Fibroblast of mammary gland (primary cell): ENCODE measurements at regions not wholly inside any gene's neighbourhood (a gene's known extent, or its start where the extent isn't known, plus 50 kb on each side); places are given as distances from the start of the nearest gene placed in this dataset.
A peak's percentile ranks its signal among the peaks of the same experiment; 100 is the strongest.
"Not testable (repeated sequence)": the region's sequence is repeated elsewhere in the genome, so short reads cannot be mapped to it uniquely, and the experiment has no call there.

Experiments used
- DNase-seq: peaks from one replicate; pipeline ENCODE4 v3.0.0-alpha.2; 2010; ENCODE audit warnings: low read depth
- H3K4me3 ChIP-seq: 2 replicates; pipeline ENCODE4 v1.5.1; 2011; ENCODE audit warnings: low read depth, mild to moderate bottlenecking, low read length, moderate library complexity; ENCODE audit not compliant: control insufficient read depth
- CTCF ChIP-seq: conservative IDR thresholded peaks from 2 replicates; pipeline ENCODE4 v1.5.1; 2011; ENCODE audit warnings: low read depth, low read length, inconsistent platforms; ENCODE audit not compliant: control insufficient read depth, insufficient read depth

DNA sequence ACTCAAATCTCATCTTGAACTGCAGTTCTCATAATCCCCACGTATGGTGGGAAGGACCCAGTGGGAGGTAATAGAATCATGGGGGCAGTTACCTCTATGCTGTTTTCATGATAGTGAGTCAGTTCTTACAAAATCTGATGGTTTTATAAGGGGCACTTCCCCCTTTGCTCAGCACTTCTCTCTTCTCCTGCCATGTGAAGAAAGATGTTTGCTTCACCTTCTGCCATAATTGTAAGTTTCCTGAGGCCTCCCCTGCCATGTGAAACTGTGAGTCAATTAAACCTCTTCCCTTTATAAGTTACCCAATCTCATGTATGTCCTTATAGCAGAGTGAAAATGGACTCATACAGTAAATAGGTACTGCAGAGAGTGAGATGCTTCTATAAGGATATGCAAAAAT is 1050.6 kb upstream of the GRIA3 start:
- H3K4me3 ChIP-seq, result no peak overlapping the region
- no peak for TF ChIP-seq CTCF
- no peak for DNase-seq

GRCh38 chrX:122134291-122134690 is 1049.8 kb upstream of the GRIA3 start:
- TF ChIP-seq CTCF, result no peak
- no peak overlapping the region for H3K4me3 ChIP-seq
- peak; percentile 39 for DNase-seq

DNA sequence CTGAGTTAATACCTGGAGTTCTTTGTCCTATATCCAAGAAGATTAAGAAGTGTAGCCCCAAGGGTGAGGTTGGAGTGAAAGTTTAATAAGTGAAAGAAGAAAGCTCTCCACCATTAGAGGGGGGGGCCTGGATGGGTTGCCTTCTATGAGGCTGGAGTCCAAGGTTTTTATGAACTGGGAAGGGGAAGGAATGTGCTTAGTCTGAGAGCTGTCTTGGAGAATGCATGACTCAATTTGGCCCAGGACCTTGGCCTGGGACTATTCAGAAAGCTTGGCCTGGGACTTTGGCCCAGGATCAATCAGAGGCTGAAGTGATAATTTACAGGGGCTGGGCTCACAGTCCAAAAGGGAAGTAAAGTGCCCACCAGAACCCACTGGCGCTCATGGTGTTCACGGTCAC is 1049.0 kb upstream of the GRIA3 start:
- DNase-seq, result peak; percentile 8
- H3K4me3 ChIP-seq, result no peak overlapping the region
- no peak for TF ChIP-seq CTCF

GRCh38 chrX:122140219-122140618 is 1043.9 kb upstream of the GRIA3 start:
- DNase-seq, result not testable (repeated sequence)

DNA sequence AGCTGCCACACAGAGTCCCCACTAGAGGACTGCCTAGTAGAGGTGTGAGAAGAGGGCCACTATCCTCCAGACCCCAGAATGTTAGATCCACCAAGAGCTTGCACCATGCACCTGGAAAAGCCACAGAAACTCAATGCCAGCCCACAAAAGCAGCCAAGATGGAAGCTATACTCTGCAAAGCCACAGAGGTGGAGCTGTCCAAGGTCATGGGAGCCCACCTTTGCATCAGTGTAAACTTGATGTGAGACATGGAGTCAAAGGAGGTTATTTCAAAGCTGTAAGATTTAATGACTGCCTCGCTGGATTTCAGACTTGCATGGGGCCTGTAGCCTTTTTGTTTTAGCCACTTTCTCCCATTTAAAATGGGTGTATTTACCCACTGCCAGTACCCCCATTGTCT is 1030.1 kb upstream of the GRIA3 start:
- no peak for DNase-seq
- TF ChIP-seq CTCF, result no peak
- H3K4me3 ChIP-seq, result no peak overlapping the region

More at GRCh38 chrX:122140219-122140618, 1043.9 kb upstream of the GRIA3 start:
- H3K4me3 ChIP-seq, result not testable (repeated sequence)

- TF ChIP-seq CTCF, result no peak
- no peak for DNase-seq
- H3K4me3 ChIP-seq, result no peak overlapping the region
Observed at GRCh38 chrX:122168241-122168640, 1015.8 kb upstream of the GRIA3 start.

DNA sequence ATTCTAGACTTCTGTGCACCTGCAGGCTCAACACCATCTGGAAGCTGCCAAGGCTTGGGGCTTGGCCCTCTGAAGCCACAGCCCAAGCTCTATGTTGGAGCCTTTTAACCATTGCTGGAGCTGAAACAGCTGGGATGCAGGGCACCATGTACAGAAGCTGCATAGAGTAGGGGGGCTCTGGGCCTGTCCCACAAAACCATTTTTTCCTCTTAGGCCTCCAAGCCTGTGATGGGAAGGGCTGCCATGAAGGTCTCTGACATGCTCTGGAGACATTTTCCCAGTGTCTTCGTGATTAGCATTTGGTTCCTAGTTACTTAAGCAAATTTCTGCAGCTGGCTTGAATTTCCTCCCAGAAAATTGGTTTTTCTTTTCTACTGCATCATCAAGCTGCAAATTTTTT is 999.3 kb upstream of the GRIA3 start:
- no peak for TF ChIP-seq CTCF
- DNase-seq, result no peak
- H3K4me3 ChIP-seq, result no peak overlapping the region
